NCI-H460 (cell line): ENCODE measurements at regions not wholly inside any gene's neighbourhood (a gene's known extent, or its start where the extent isn't known, plus 50 kb on each side); places are given as distances from the start of the nearest gene placed in this dataset.

Experiments
- DNase-seq: peaks from one replicate; pipeline ENCODE4 v3.0.0-alpha.2; 2016; ENCODE audit warnings: low read depth; ENCODE audit errors: extremely low read depth

DNA sequence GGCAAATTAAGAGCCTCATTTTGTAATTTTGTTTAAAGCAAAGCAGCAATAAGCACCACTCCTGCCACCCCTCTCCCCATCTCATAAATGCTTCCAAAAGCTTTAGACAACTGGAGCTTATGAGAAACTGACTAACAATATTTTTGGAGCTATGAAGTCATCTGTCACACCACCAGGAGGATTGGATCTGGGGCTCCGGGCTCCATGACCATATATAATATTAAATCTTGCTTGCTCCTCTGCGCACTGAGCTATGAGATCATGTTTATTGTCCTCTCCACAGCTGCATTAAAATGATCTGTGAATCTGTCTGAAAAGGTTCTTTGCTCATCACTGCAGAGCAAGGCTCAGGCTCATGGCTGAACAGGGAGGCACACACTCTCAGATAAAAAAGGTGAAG lies 323.7 kb downstream of the ZNF621 start:
- DNase-seq: no peak

GRCh38 chr3:40850861-40851260 lies 326.1 kb downstream of the ZNF621 start:
- no peak for DNase-seq

GRCh38 chr3:40851836-40852235 lies 327.1 kb downstream of the ZNF621 start:
- DNase-seq: no peak

DNA sequence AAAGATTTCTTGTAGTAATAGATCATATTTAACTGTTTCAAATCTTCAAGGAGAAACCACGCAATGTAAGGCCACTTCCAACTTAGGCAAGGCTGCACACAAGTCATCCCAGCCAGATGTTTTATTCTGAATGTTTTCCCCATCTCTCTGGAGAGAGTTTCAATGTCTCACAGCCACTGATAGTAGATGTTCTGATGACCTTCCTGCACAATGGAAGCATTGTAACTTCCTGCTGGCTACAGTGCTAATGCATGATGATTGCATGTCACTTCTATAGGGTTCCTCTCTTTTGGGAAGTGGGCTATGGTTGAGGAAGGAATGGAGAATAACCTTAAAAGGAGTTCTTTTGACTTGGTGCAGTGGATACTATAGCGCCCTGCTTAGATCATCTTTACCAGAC lies 328.0 kb downstream of the ZNF621 start:
- no peak for DNase-seq

GRCh38 chr3:40853474-40853873 lies 328.7 kb downstream of the ZNF621 start:
- no peak for DNase-seq

DNA sequence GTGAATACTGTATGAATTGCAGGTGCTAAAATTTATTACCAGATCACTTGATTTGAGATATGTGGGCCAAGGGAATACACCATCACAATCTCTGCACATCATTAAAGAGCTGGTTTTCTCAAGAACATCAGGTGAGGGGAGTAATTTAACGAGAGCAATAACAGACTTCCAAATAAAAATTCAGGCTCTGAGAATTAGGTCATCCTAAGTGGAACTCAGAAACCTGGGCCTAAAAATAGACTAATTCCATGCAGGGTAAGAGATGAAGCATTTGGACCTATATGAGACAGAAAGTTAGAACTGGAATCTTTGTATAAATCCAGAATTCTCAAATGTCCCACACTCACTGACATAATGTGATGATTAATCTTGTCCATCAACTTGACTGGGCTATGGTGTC lies 331.1 kb downstream of the ZNF621 start:
- no peak for DNase-seq

DNA sequence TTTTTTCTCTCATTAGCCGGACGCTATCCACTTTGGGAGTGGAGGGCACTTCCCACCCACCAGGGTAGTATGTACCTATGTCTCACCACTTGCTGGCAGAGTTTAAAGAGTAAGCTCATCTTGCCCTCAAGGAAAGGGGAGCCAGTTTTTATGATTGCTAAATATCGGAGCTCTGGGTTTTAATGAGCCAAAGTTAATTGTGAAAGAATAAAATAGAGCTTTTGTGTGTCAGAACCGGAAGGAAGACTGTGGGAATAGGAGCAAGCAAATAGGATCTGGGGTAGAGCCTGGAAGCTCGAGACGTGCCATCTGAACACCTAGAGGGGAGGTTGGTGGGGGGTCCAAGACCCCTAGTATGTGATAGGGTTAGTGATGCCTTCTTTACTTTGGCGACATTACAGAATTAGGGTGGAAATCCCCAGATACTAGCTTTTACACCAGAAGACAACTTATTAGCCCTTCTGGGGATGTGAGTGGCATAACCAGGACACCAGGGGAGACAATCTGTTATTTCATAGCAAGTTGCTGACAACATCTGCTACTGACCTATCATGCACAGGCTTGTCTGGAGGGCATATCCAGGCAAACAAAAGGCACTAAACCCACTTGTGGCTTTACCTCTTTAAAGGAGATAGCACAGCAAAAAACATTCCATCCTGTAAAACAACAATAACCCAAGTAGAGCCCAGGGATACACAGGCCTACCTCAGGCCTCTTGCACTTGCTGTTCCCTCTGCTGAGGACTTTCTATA lies 333.8 kb downstream of the ZNF621 start:
- no peak for DNase-seq

GRCh38 chr3:40862946-40863345 lies 336.4 kb upstream of the CTNNB1 start:
- no peak for DNase-seq

- no peak for DNase-seq
Measured at GRCh38 chr3:40864146-40864782, 335.0 kb upstream of the CTNNB1 start.

- DNase-seq: no peak
Measured at GRCh38 chr3:40864915-40865314, 334.4 kb upstream of the CTNNB1 start.

DNA sequence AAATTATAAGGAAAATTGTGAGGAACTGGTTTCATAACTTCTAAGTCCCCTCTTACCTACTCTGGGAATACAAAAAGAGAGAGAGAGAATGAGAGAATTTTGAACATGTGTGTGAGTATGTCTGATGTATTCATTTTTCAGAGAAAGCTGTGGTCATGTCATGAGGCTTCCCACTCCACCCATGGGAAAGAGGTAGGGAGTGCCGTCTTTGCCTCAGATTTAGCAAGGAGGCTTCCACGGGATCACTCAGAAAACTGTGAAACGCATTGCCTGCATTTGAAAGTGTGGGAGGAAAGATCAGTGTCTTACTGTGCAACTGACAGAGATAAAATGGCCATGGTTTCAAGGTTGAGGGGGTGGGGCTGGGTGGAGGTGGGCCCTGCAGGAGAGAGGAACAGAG lies 331.5 kb upstream of the CTNNB1 start:
- DNase-seq: no peak

GRCh38 chr3:40869013-40869412 lies 330.3 kb upstream of the CTNNB1 start:
- no peak for DNase-seq

GRCh38 chr3:40869939-40870338 lies 329.4 kb upstream of the CTNNB1 start:
- no peak for DNase-seq

GRCh38 chr3:40871394-40871793 lies 327.9 kb upstream of the CTNNB1 start:
- DNase-seq: no peak

GRCh38 chr3:40872258-40872920 lies 326.9 kb upstream of the CTNNB1 start:
- DNase-seq: no peak

GRCh38 chr3:40873476-40873875 lies 325.8 kb upstream of the CTNNB1 start:
- no peak for DNase-seq

DNA sequence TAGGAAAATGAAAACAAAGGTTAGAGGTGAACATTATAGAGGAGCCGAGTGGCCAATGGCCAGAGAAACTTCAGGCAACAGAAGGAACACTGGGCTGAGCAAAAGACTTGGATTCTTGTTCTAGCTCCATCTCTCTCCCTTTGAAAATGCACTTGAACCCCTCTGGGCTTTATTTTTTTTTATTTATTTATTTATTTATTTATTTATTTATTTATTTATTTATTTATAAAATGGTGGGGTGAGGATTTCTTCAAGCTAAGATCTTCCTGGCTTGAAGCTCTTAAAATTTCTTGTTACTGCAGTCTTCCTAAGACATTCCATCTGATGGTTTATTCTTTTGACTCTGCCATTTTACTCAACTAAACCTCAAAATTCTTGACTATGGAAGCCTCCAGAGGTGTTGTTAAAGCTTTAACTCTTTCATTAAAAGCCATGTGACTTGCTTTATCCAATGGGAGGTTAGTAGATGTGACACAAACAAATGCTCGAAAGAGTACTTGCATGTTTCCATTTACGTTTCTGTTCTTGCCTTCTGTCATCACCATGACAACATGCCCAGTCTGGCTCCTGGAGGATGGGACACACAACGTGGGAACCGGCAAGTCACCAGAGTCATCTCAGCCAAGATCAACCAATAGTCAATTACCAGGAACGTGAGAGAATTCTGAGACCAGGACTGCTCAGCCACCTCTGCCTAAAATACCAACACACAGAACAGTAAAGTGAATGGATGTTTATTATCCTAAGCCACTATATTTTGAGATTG lies 325.2 kb upstream of the CTNNB1 start:
- DNase-seq: no peak

GRCh38 chr3:40875581-40875980 lies 323.7 kb upstream of the CTNNB1 start:
- DNase-seq: no peak

- no peak for DNase-seq
Measured at GRCh38 chr3:40876009-40876408, 323.3 kb upstream of the CTNNB1 start.

- no peak for DNase-seq
Measured at GRCh38 chr3:40876496-40876895, 322.8 kb upstream of the CTNNB1 start.
